ENCODE measurements at regions not wholly inside any gene's neighbourhood (a gene's known extent, or its start where the extent isn't known, plus 50 kb on each side); places are given as distances from the start of the nearest gene placed in this dataset.

GRCh38 chr13:83056269-83056668 is 826.0 kb downstream of the SLITRK1 start:
- no peak for TF ChIP-seq CTCF (IDR thresholded peaks at IDR 0.05; ENCODE audit: poor library complexity, severe bottlenecking)
- no peak for TF ChIP-seq TAF1 (IDR thresholded peaks at IDR 0.05; ENCODE audit: low read depth)
- TF ChIP-seq REST (IDR thresholded peaks at IDR 0.05; ENCODE audit: borderline replicate concordance) = no peak
- TF ChIP-seq MXI1 (conservative IDR thresholded peaks at IDR 0.05; ENCODE audit: poor library complexity, severe bottlenecking) = no peak
- TF ChIP-seq EP300 (conservative IDR thresholded peaks at IDR 0.05; ENCODE audit: poor library complexity, severe bottlenecking) = no peak
- no peak for TF ChIP-seq RAD21 (conservative IDR thresholded peaks at IDR 0.05)
